HG03175 (cell line): ENCODE measurements at regions not wholly inside any gene's neighbourhood (a gene's known extent, or its start where the extent isn't known, plus 50 kb on each side); places are given as distances from the start of the nearest gene placed in this dataset.

Experiments used
- ATAC-seq: cut with Tn5 transposase; IDR thresholded peaks from one replicate; pipeline ENCODE4 v1.9.1; 2021; ENCODE audit warnings: mild to moderate bottlenecking, moderate library complexity; ENCODE audit not compliant: unreplicated experiment

GRCh38 chr5:154107010-154107409 lies 68.2 kb downstream of the MFAP3 start:
- no peak for ATAC-seq

- no peak for ATAC-seq
Observed at GRCh38 chr5:154107756-154108155, 69.0 kb downstream of the MFAP3 start.

GRCh38 chr5:154109416-154110106 lies 70.8 kb downstream of the MFAP3 start:
- no peak for ATAC-seq

GRCh38 chr5:154110107-154110453 lies 71.3 kb downstream of the MFAP3 start:
- no peak for ATAC-seq

- ATAC-seq: no peak
Observed at GRCh38 chr5:154110716-154111115, 71.9 kb downstream of the MFAP3 start.

- no peak for ATAC-seq
Observed at GRCh38 chr5:154111214-154111613, 72.4 kb downstream of the MFAP3 start.

- ATAC-seq: peak; percentile 71
Observed at GRCh38 chr5:154112255-154112654, 73.5 kb downstream of the MFAP3 start.

- no peak for ATAC-seq
Observed at GRCh38 chr5:154115291-154115690, 75.2 kb upstream of the GALNT10 start.

GRCh38 chr5:154117050-154117449 lies 73.5 kb upstream of the GALNT10 start:
- no peak for ATAC-seq

GRCh38 chr5:154117930-154118329 lies 72.6 kb upstream of the GALNT10 start:
- no peak for ATAC-seq

- ATAC-seq: no peak
Observed at GRCh38 chr5:154118385-154118784, 72.1 kb upstream of the GALNT10 start.

- peak; percentile 41 for ATAC-seq
Observed at GRCh38 chr5:154118893-154119336, 71.6 kb upstream of the GALNT10 start.

- no peak for ATAC-seq
Observed at GRCh38 chr5:154129013-154129412, 61.5 kb upstream of the GALNT10 start.

- no peak for ATAC-seq
Observed at GRCh38 chr5:154129921-154130320, 60.6 kb upstream of the GALNT10 start.

GRCh38 chr5:154131817-154132216 lies 58.7 kb upstream of the GALNT10 start:
- no peak for ATAC-seq

GRCh38 chr5:154132718-154133307 lies 57.7 kb upstream of the GALNT10 start:
- no peak for ATAC-seq

- ATAC-seq: no peak
Observed at GRCh38 chr5:154133591-154133990, 56.9 kb upstream of the GALNT10 start.

GRCh38 chr5:154134499-154134898 lies 56.0 kb upstream of the GALNT10 start:
- no peak for ATAC-seq

GRCh38 chr5:154135125-154135817 lies 55.3 kb upstream of the GALNT10 start:
- ATAC-seq: no peak

GRCh38 chr5:154136141-154136540 lies 54.4 kb upstream of the GALNT10 start:
- no peak for ATAC-seq

GRCh38 chr5:154138701-154139100 lies 51.8 kb upstream of the GALNT10 start:
- no peak for ATAC-seq

- no peak for ATAC-seq
Observed at GRCh38 chr5:154140381-154140780, 50.2 kb upstream of the GALNT10 start.
